HUDEP-2 (cell line): ENCODE measurements at regions not wholly inside any gene's neighbourhood (a gene's known extent, or its start where the extent isn't known, plus 50 kb on each side); places are given as distances from the start of the nearest gene placed in this dataset.

Source experiments
- DNase-seq, 76 experiments: peaks; one replicate each; lab custom pipeline; 2025; ENCODE audit not compliant: unreplicated experiment in 76 of 76; lab: John Stamatoyannopoulos, UW

DNA sequence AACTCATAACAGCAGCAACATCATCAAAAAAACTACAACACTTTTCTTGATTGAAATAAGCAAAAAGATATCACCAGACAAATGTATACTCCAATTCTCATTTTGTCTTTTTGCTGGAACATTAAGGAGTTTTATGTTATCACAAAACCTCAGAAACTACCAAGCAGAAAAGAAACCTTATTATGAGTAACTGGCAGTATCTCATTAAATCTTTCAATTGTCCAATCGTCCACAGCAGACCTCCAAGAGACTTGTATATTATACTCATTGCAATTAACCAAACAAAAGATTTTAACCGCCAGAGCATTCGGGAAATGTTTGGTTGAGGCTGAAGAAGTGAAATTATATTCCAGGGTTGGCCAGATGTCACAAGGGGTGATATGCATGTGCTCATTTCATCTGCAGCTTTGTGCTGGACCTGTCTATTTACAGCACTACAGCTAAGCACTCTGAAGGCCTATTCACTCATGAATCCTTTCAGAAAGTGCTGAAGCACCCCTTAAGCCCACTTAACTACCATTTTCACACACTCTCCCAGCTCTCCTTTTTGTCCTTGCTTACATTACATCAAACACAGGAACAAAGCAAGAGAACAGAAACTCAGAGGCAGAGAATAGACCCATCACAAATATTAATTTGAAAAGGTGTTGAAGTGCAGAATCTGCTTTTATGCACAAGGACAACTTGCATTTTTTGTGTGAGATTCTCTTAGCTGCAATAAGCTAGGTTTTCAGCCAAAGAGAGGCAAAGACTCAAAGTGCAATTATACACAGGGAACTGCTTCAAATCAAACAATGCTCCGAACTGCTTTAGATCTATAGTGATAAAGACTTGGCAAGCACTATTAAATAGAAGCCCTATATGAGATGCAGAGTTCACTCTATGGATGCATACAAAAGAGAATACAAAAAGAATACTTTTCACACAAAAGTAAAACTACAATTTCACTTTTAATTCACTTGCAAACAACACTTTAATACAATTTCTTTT is 150.4 kb upstream of the POU5F2 start:
- DNase-seq, result no peak

- DNase-seq, result no peak
Observed at GRCh38 chr5:93890657-93891056, 149.3 kb upstream of the POU5F2 start.

DNA sequence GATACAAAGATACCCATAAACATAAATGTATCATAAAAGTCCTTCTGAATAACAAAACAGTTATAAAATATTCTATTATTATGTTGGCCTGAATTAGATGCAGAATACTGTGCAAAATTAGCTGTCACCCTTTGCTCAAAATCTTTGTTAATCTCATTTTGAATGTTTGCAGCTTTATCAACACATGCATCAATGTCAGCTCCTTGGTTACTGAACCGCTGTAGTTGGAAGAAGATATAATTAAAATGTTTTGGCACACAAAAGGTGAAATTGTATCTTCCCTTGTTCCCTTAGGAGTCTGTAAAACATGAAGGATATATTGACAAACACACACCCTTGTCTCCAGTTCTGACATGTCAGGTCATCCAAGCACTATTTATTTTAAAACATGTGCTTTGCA is 146.3 kb upstream of the POU5F2 start:
- no peak for DNase-seq

DNA sequence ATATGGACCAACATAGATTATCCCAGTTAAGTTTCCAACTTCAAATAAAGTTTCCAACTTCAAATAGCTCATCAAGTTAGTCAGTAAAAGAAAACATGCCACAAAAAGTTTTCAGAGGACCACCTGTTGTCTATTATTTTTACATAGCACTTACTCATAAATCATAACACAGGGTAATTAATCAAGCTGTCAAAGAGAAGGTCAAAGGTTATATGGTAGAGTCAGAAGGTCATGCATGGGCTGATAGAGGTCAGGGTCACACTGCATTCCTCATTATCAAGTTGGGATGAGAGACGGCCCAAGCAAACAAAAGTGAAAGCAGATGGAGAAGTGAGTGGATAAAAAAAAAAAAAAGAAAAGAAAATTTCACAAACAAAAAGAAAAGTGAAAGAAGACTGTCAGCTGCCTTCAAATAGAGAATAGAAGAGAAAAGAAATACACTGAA is 145.5 kb upstream of the POU5F2 start:
- DNase-seq, result no peak

GRCh38 chr5:93886098-93886806 is 144.9 kb upstream of the POU5F2 start:
- no peak for DNase-seq

GRCh38 chr5:93884254-93884653 is 142.9 kb upstream of the POU5F2 start:
- no peak for DNase-seq

DNA sequence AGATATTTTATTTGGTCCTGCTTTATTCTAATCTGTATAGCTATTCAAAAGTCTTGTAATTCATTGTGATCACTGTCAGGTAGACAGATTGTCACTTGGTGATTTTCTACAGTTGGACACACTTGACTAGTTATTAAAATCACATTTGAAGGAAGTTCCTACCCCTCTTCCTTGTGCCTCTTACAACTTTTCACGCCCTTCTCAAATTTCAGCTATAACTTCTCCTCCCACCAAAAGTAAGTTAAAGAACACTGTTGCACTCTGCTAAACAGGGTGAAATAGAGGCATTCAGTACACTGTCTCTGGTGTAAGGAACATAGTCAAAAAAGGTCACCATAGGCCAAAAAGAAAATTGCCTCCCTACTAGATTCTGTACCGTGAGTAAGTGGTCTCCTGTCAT is 142.1 kb upstream of the POU5F2 start:
- DNase-seq, result no peak

DNA sequence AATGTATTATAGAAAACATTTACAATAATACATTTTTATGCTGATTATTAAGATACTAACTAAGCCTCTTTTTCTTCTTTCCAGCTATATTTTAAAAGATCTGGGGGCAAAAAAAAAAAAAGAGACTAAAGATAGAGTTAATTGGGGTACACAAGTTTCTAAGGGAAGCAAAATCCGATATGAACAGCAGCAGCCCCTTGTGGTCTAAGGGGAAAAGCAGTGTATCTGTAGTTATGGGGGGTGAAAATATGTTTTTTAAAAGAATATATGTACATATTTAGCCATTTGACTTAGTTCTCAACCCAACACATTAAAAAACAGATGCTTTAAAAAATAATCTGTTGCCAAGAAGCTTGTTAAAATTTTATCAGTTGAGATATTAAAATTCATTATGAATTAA is 134.3 kb upstream of the POU5F2 start:
- no peak for DNase-seq

GRCh38 chr5:93874491-93874890 is 133.1 kb upstream of the POU5F2 start:
- no peak for DNase-seq

DNA sequence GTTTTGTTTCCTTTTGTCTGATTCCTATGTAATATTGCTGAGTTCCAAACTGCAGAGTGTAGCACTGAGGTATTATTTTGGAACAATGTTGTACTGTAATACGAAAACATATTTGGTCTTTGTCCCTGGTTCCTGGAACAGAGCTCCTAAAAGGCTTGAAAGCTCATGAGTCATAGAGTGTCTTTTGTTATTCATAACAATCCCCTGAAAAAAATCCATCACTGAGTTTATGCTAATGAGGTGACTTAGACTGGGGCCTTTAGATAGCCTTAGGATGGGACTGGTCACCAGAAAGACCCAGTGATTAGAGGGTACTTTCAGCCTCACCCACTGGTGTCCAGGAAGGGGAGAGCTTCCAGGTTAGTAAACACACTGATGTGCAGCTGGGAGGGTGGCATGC is 132.7 kb upstream of the POU5F2 start:
- DNase-seq, result no peak

GRCh38 chr5:93873211-93873736 is 131.9 kb upstream of the POU5F2 start:
- no peak for DNase-seq

DNA sequence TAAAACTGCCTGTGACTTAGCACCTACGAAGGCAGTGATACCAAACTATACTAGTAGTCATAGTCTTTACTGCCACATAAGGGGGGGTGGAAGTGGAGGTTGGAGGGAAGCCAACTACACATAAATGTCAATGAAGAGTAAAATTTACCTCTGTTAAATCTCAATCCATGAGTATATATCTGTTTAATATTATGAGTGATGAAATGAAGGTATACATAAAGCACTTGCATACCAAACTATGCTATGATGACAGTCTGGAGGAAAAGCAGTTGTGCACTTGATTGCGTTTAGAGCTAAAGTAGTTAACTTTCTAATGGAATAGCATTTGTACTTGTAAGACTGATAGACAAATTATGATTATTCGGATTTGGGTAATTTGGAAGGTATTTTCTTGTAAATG is 129.2 kb upstream of the POU5F2 start:
- no peak for DNase-seq

GRCh38 chr5:93868851-93869250 is 127.5 kb upstream of the POU5F2 start:
- DNase-seq, result no peak

- no peak for DNase-seq
Observed at GRCh38 chr5:93850311-93850710, 108.9 kb upstream of the POU5F2 start.

DNA sequence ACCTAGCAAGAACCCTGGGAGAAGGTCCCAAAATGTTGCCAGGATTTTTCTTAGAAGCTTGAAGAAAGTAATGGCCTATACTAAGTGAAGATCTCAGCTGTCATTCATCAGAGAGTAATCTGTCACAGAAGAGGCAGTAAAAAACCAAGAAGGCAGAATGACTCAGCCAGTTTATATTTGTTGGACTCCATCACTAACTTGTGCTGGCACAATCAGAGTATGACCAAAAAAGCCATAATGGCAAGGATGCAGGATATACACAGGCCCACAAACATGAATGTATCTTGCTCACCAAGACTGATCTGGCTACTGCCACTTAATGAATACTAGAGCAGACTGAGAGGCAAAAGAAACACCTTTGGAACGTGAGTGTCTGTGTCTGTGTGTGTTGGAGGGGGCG is 104.0 kb upstream of the POU5F2 start:
- no peak for DNase-seq

DNA sequence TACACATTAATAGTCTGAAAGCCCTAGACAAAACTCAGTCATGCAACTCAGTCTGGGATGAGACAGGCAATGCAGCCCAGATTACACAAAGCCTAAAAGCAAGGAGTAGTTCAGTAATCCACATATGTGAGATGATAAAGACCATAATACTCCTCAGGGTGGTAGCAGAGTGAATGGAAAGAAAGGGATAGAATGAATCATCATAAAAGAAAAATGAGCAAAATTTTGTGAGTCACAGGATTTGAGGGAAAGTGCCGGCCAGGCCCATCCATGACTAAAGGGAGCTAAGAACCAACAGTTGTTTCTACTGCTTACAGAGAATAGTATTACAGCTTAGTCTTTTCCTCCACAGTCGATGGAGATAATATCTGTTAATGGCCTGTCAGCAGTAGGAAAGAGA is 90.0 kb upstream of the POU5F2 start:
- no peak for DNase-seq

DNA sequence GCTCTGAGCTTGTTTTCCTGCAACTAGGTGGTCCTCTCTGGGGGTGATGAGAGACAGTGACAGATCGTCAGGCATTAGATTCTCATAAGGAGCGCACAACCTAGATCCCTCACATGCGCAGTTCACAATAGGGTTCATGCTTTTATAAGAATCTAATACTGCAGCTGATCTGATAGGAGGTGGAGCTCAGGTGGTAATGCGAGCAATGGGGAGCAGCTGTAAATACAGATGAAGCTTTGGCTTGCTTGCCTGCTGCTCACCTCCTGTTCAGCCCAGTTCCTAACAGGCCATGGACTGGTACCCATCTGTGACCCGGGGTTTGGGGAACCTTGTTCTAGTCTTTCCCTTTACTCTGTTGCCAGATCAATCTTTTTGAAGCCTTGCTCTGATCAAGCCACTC is 89.5 kb upstream of the POU5F2 start:
- no peak for DNase-seq

DNA sequence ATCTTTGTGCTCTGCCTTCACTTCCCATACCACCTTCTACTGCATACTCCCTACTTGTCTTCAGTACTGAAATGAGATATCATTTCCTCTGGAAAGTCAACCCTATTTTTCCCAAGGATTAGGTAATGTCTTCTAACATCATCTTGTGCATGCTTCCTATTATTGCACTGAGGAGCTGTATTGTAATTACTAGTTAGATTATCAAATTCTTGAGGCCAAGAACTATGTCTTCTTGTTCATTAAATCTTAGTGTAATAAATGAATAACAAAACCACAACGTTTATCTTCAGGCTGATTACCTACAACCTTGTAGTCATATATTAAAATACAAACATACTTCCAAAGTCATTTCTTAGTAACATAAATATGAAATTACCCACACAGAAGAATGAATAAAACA is 87.9 kb upstream of the POU5F2 start:
- no peak for DNase-seq

GRCh38 chr5:93821891-93822415 is 80.6 kb upstream of the POU5F2 start:
- DNase-seq, result no peak

DNA sequence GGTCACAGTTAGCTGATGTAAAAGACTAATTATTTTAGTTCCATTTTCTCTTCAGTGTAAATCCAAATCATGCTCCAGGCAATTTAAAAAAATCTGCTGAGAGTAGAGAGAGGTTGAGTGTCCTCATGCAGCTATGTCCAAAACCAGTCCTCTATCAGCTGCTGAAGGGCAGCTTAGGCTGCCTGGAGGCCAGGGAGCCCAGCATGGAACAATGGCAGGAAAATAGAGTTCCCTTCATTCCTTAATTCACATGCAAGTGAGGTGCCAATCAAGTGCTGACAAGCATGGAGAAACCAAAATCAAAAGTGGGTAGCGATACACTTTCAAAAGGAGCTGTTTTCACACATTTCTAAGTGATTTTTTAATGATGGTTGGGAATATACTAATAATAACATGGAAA is 78.3 kb upstream of the POU5F2 start:
- DNase-seq, result no peak

GRCh38 chr5:93810780-93811179 is 69.4 kb upstream of the POU5F2 start:
- DNase-seq, result no peak
